HepG2 (cell line): ENCODE measurements at regions not wholly inside any gene's neighbourhood (a gene's known extent, or its start where the extent isn't known, plus 50 kb on each side); places are given as distances from the start of the nearest gene placed in this dataset.
A peak's percentile ranks its signal among the peaks of the same experiment; 100 is the strongest.

Experiments
- ATAC-seq: fragments of 200-7000 bp; cut with Tn5 transposase; 3 replicates; pipeline ENCODE4 v1.9.1; 2020; ENCODE audit warnings: mild to moderate bottlenecking, moderate library complexity
- BruUV-seq: library from RNA; stranded (reverse); fragments of 400-500 nt; replicated peaks from 2 replicates; lab custom pipeline; 2021; lab: Mats Ljungman, UMichigan
- CTCF ChIA-PET: fragments of 300-600 bp; formaldehyde crosslinking; extraction: SDS; loops from one replicate; lab custom pipeline; 2021; ENCODE audit warnings: low total read pairs, inconsistent platforms, low intra/inter-chr PET ratio; lab: Yijun Ruan, JAX
- POLR2A ChIA-PET: fragments of 350-600 bp; sonication (Branson Sonifier 250); formaldehyde crosslinking; loops from one replicate; lab custom pipeline; 2020; ENCODE audit warnings: antibody characterized with exemption, inconsistent platforms; lab: Yijun Ruan, JAX
- DNase-seq: peaks from one replicate; pipeline ENCODE4 v3.0.0-alpha.2; 2015; ENCODE audit warnings: low spot score
- FAIRE-seq: peaks from 3 replicates; lab custom pipeline; 2011; peaks lifted over from hg19 to GRCh38; lab: Jason Lieb, UNC
- H2AFZ ChIP-seq: one replicate; pipeline ENCODE4 v1.6.1; 2011; ENCODE audit warnings: low read length, inconsistent platforms
- H3K27ac ChIP-seq: fragments of 300-600 bp; 3 replicates; pipeline ENCODE4 v1.8.0; 2011; ENCODE audit warnings: mixed run types, mild to moderate bottlenecking, mixed read lengths, low read length, inconsistent platforms; ENCODE audit not compliant: insufficient read depth; ENCODE audit errors: extremely low read length
- H3K27me3 ChIP-seq, 2 experiments: fragments of 200-600 bp in 1 of 2; 2 replicates in 1 of 2; 3 replicates in 1 of 2; pipeline versions ENCODE4 v1.6.0 to v1.8.0; 2011; ENCODE audit warnings: low read length in 2 of 2, mild to moderate bottlenecking in 2 of 2, moderate library complexity in 2 of 2, inconsistent platforms in 1 of 2; ENCODE audit not compliant: insufficient read depth in 2 of 2, control insufficient read depth in 1 of 2
- H3K36me3 ChIP-seq, 2 experiments: fragments of 200-600 bp in 1 of 2; replicated peaks in 1 of 2; 2 replicates in 1 of 2; 3 replicates in 1 of 2; pipeline versions ENCODE4 v1.5.1 to v1.8.0; 2011; ENCODE audit warnings: low read length in 2 of 2, inconsistent platforms in 1 of 2; ENCODE audit not compliant: insufficient read depth in 2 of 2, control insufficient read depth in 1 of 2
- H3K4me1 ChIP-seq: 2 replicates; pipeline ENCODE4 v1.5.1; 2012; ENCODE audit warnings: low read length, inconsistent platforms; ENCODE audit not compliant: insufficient read depth
- H3K4me2 ChIP-seq: 2 replicates; pipeline ENCODE4 v1.6.0; 2011; ENCODE audit warnings: low read depth, low read length, inconsistent platforms
- H3K4me3 ChIP-seq, 3 experiments: fragments of 200-600 bp in 1 of 3; sonication (generic), shearing (Covaris generic) in 1 of 3; replicated peaks in 1 of 3; 2 replicates each; pipeline ENCODE4 v1.5.1; 2011 to 2016; ENCODE audit warnings: low read length in 3 of 3, inconsistent platforms in 2 of 3, low read depth in 2 of 3, mild to moderate bottlenecking in 2 of 3, control low read depth in 1 of 3, mixed read lengths in 1 of 3; ENCODE audit not compliant: insufficient read depth in 1 of 3
- H3K79me2 ChIP-seq: one replicate; pipeline ENCODE4 v1.6.1; 2011; ENCODE audit warnings: low read length, inconsistent platforms; ENCODE audit not compliant: insufficient read depth
- H3K9ac ChIP-seq: 2 replicates; pipeline ENCODE4 v1.6.0; 2011; ENCODE audit warnings: mild to moderate bottlenecking, low read depth, low read length, inconsistent platforms; ENCODE audit not compliant: insufficient read depth
- H3K9me3 ChIP-seq: 2 replicates; pipeline ENCODE4 v1.5.1; 2012; ENCODE audit warnings: mild to moderate bottlenecking, low read length
- H4K20me1 ChIP-seq: 2 replicates; pipeline ENCODE4 v1.6.0; 2011; ENCODE audit warnings: inconsistent platforms, mild to moderate bottlenecking, low read length, moderate library complexity; ENCODE audit not compliant: insufficient read depth
- CREB1 ChIP-seq, 2 experiments: fragments of 450-650 bp in 1 of 2; IDR thresholded peaks; 2 replicates each; pipeline ENCODE4 v1.6.1; 2016 to 2017; ENCODE audit warnings: control low read depth in 1 of 2, mild to moderate bottlenecking in 1 of 2, missing compliant biosample characterization in 1 of 2, missing genetic modification characterization in 1 of 2
- KDM1A ChIP-seq: IDR thresholded peaks from 2 replicates; pipeline ENCODE4 v1.6.1; 2016; ENCODE audit warnings: missing compliant biosample characterization
- POLR2A ChIP-seq, 2 experiments: IDR thresholded peaks; 2 replicates each; pipeline ENCODE4 v1.6.1; 2011; ENCODE audit warnings: low read depth in 2 of 2, low read length in 2 of 2, mild to moderate bottlenecking in 1 of 2, moderate library complexity in 1 of 2; ENCODE audit not compliant: insufficient read depth in 1 of 2
- ZNF563 ChIP-seq: sonication (generic); formaldehyde crosslinking; IDR thresholded peaks from 2 replicates; pipeline ENCODE4 v1.8.0; 2022; ENCODE audit warnings: mild to moderate bottlenecking, moderate library complexity, missing genetic modification reagents
- WGBS: methylation state at CpG from one replicate; pipeline ENCODE4 v1.1.6; 2017; ENCODE audit warnings: low lambda C conversion rate; 5-methylcytosine and 5-hydroxymethylcytosine counted together
- in situ Hi-C: cut with HindIII; loops from 2 replicates; pipeline ENCODE4 v1.10.0; 2017; ENCODE audit warnings: low pct_unique_long_range_greater_than_20kb; ENCODE audit not compliant: extremely low pct_ligation_motif_present
- intact Hi-C: fragments of 100-400 bp; cut with micrococcal nuclease; formaldehyde crosslinking; loops from one replicate; pipeline ENCODE4 v1.10.0; 2022; ENCODE audit not compliant: unreplicated experiment
- TF ChIP-seq, protein P1 (sequence below), 2 experiments: sonication (generic) in 1 of 2; formaldehyde crosslinking in 1 of 2; IDR thresholded peaks; 2 replicates each; pipeline versions ENCODE4 v1.6.1 to v1.9.0; 2014 to 2022; ENCODE audit warnings: antibody characterized with exemption in 1 of 2, borderline replicate concordance in 1 of 2, inconsistent platforms in 1 of 2, low read depth in 1 of 2, missing genetic modification reagents in 1 of 2
- TF ChIP-seq, protein P2 (sequence below): sonication (generic); formaldehyde crosslinking; IDR thresholded peaks from 2 replicates; pipeline ENCODE4 v1.5.0; 2020; ENCODE audit warnings: mild to moderate bottlenecking, missing genetic modification reagents

GRCh38 chr10:2049560-2049959 lies 312.2 kb upstream of the ADARB2 start (continued):
- TF ChIP-seq ZNF563 (CRISPR knock-in tag) (no peak), POLR2A (IDR thresholded peaks at IDR 0.05; ENCODE audit: insufficient read depth in 1 of 2, low read depth in 2 of 2, low read length in 2 of 2) (no peak), KDM1A (no peak)
- TF ChIP-seq, protein P1, sequence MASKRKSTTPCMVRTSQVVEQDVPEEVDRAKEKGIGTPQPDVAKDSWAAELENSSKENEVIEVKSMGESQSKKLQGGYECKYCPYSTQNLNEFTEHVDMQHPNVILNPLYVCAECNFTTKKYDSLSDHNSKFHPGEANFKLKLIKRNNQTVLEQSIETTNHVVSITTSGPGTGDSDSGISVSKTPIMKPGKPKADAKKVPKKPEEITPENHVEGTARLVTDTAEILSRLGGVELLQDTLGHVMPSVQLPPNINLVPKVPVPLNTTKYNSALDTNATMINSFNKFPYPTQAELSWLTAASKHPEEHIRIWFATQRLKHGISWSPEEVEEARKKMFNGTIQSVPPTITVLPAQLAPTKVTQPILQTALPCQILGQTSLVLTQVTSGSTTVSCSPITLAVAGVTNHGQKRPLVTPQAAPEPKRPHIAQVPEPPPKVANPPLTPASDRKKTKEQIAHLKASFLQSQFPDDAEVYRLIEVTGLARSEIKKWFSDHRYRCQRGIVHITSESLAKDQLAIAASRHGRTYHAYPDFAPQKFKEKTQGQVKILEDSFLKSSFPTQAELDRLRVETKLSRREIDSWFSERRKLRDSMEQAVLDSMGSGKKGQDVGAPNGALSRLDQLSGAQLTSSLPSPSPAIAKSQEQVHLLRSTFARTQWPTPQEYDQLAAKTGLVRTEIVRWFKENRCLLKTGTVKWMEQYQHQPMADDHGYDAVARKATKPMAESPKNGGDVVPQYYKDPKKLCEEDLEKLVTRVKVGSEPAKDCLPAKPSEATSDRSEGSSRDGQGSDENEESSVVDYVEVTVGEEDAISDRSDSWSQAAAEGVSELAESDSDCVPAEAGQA (IDR thresholded peaks at IDR 0.05; ENCODE audit: low read depth): no peak
- TF ChIP-seq, protein P1 (CRISPR knock-in tag; IDR thresholded peaks at IDR 0.05; ENCODE audit: borderline replicate concordance): no peak

DNA sequence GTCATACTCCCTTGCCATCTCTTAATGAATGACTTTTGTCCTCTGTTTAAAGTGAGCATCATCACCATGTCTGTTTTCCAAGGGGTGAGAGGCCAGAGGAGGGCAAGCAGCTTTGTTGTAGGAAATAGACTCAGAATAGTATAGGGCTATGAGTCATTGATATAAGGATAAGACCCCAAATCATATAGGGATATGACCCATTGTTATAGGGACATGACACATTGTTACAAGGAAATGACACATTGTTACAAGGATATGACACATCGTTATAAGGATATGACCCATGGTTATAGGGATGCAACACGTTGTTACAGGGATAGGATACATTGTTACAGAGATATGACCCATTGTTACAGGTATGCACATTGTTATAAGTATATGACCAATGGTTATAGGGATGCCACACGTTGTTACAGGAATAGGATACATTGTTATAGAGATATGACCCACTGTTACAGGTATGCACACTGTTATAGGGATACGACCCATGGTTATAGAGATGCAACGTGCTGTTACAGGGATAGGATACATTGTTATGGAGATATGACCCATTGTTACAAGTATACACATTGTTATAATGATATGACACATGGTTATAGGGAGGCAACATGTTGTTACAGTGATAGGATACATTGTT lies 311.1 kb upstream of the ADARB2 start:
- Histone ChIP-seq H3K4me2 (no peak overlapping the region), H3K4me1 (no peaks in the 10 kb centered on the region), H3K27me3 (no peaks in the 10 kb centered on the region), H3K4me3 (no peak overlapping the region), H4K20me1 (no peaks in the 10 kb centered on the region), H3K27ac (no peak overlapping the region), H2AFZ (no peak overlapping the region), H3K36me3 (no peaks in the 10 kb centered on the region), H3K9me3 (peaks cover 19% of the 10 kb centered on the region; the same call in 1 of the 2 replicates), H3K79me2 (no peaks in the 10 kb centered on the region), H3K9ac (no peak overlapping the region)
- ATAC-seq (no peak), FAIRE-seq (no peak), DNase-seq (no peak)
- in situ Hi-C loops: no loop called here
- intact Hi-C loops: no loop called here
- ChIA-PET CTCF (no interaction called here), POLR2A (no interaction called here)
- TF ChIP-seq, protein P2, sequence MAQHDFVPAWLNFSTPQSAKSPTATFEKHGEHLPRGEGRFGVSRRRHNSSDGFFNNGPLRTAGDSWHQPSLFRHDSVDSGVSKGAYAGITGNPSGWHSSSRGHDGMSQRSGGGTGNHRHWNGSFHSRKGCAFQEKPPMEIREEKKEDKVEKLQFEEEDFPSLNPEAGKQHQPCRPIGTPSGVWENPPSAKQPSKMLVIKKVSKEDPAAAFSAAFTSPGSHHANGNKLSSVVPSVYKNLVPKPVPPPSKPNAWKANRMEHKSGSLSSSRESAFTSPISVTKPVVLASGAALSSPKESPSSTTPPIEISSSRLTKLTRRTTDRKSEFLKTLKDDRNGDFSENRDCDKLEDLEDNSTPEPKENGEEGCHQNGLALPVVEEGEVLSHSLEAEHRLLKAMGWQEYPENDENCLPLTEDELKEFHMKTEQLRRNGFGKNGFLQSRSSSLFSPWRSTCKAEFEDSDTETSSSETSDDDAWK (CRISPR knock-in tag): no peak
- TF ChIP-seq CREB1 (IDR thresholded peaks at IDR 0.05): peak; percentile 56
- no peak for TF ChIP-seq CREB1 (CRISPR knock-in tag; IDR thresholded peaks at IDR 0.05)
- 2% methylated on average over 5 of the region's 5 CpGs for WGBS
- no TSS peak for BruUV-seq
